Stimulated activated CD4-positive, alpha-beta T cell treated with anti-CD3 and anti-CD28 coated beads, TNF-alpha, amount 100 ng/mL, for 24 hours (primary cell): ENCODE measurements at regions not wholly inside any gene's neighbourhood (a gene's known extent, or its start where the extent isn't known, plus 50 kb on each side); places are given as distances from the start of the nearest gene placed in this dataset.
"Not testable (repeated sequence)": the region's sequence is repeated elsewhere in the genome, so short reads cannot be mapped to it uniquely, and the experiment has no call there.

ENCODE experiments used
- DNase-seq, 3 experiments: peaks; one replicate each; pipeline ENCODE4 v3.0.0-alpha.2; 2020; ENCODE audit warnings: low read depth in 3 of 3

- no peak for DNase-seq
Observed at GRCh38 chr6:134560019-134560418, 242.1 kb upstream of the SGK1 start.

DNA sequence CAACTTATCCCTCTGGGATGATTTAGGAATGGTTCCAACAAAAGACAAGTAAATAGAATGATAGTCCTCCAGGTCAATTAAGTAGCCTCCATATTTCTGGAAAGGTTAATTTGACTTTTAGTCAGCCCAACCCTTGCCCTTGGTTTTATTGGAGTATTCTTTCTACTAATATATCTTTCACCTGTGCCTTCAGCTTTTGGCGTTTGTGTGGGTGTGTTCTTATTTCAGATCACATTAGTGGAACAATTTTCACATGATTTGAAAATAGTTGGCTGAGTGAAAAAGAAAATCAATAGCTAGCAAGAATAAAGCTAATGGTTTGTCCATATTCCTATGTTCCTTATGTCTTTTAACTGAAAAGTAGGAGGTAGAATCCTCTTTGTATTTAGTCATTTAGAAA lies 239.6 kb upstream of the SGK1 start:
- no peak for DNase-seq

DNA sequence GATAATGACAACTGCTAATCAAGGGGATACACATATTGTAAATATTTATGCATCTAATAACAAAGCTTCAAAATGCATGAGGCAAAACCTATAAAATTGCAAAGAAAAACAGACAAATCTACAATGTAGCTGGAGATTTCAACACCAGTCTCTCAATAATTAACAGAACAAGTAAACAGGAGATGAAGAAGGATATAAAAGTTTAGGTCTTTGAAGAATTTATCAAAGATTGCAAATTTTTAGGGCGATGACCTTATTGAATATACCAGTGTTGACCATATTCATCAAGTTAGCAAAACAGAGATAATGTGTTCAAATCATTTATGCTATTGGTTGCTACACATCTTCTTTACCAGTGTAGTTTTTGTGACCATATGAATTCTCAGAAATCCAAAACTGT lies 237.8 kb upstream of the SGK1 start:
- no peak for DNase-seq

- DNase-seq = no peak
Observed at GRCh38 chr6:134553936-134554335, 236.0 kb upstream of the SGK1 start.

GRCh38 chr6:134551245-134551960 lies 233.5 kb upstream of the SGK1 start:
- no peak for DNase-seq

- no peak for DNase-seq
Observed at GRCh38 chr6:134550604-134551003, 232.7 kb upstream of the SGK1 start.

- no peak for DNase-seq
Observed at GRCh38 chr6:134549854-134550253, 231.9 kb upstream of the SGK1 start.

DNA sequence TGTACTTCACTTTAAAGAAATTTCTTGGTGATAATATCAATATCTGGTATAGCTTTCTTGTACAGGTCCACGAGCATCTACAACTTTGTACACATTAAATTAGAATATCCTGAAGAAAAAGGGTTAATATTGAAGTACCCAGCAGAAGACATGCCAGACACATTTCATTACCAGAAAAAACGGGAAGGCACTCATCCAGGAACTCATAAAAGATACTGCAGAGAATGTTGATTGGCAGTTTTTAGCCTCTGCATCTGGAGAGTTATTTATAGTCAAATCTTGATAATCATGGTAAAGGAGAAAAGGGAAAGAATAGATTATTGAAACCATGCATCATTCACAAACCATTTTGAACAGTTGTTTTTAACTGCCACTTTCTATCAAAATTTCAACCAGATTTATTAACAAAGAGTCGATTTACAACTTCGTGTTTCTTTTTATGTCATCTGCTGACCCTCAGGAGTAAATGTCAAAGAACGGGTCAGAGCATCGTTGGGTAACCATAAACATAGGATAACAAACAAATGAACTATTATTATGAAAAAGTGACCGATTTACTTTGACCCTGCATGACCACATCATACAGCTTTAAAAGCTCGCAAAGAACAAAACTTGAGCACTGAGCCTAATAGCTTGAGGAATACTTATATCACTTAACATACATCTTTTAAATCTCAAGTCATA lies 229.2 kb upstream of the SGK1 start:
- no peak for DNase-seq

GRCh38 chr6:134544737-134545136 lies 226.8 kb upstream of the SGK1 start:
- no peak for DNase-seq

DNA sequence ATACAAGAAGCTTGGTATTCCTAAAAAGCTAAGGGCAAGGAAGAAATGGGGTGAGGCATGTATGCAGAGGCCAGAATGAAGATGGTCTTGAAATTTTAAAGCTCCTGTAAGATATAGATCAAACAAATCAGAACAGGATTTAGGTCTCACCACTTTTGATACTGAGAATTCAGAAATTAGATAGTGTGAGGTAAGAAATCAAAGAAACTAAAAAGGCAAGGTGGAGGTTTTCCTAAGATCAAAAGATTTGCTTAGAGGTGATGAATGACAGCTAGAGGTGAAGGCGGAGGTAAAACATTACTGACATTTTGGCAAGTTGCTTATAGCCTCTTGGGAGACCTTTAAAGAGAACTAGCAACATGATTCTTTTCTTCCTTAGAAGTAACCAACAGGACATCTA lies 225.2 kb upstream of the SGK1 start:
- DNase-seq = no peak

GRCh38 chr6:134541001-134541400 lies 223.1 kb upstream of the SGK1 start:
- no peak for DNase-seq

- no peak for DNase-seq
Observed at GRCh38 chr6:134539865-134540323, 222.0 kb upstream of the SGK1 start.

GRCh38 chr6:134537765-134538164 lies 219.9 kb upstream of the SGK1 start:
- DNase-seq = not testable (repeated sequence)

GRCh38 chr6:134537146-134537555 lies 219.2 kb upstream of the SGK1 start:
- no peak for DNase-seq

DNA sequence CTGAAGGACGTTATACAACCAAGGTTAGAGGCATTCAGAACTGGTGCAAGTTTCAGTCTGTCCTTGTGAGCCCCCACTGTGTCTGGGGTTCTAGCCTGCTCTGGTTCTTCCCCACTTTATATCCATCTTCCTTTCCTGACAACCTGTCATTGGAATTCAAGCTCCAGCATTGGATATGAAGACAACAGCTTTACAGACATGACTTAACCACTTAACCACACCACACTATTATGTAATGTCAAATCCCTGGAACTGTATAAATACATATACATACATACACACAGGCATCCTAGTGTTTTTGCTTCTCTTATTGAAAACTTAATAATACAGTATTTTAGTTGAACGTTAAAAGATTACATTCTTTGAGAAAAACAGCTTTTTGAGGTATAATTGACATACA lies 217.9 kb upstream of the SGK1 start:
- no peak for DNase-seq

- DNase-seq = no peak
Observed at GRCh38 chr6:134534708-134535149, 216.8 kb upstream of the SGK1 start.

DNA sequence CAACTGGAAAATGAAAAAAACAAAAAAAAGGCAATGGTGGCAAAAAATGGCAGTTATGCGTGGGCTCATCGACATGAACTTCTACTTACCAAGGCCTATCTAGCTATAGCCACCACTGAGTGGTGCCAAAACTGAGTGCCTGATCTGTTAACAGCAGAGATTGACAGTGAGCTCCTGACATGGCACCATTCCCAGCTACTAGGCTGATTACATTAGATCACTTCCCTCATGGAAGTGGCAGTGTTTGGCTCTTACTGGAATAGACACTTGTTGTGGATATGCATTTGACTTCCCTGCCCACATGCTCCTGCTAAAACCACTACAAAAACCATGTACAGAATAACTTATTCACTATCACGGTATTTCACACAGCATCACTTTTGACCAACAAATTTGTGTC lies 216.1 kb upstream of the SGK1 start:
- DNase-seq = no peak

GRCh38 chr6:134532694-134533624 lies 215.0 kb upstream of the SGK1 start:
- no peak for DNase-seq

DNA sequence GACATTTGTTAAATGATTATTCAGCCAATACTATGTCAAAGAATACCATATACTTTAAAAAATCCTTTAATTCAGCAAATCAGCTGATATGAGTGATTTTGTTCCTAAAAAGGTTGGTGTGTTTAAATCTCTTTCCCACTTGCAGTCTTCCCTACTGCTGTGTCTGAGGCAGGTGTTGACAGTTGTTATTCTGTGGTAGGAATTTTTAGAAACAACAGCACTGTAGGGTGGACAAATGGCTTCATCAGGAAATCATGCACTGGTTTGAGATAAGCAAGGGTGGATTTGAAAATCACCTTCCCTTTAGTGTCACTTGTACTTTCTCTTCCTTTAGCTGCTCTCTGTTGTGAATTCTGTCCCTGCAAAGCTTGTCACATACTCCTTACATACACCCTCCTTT lies 213.7 kb upstream of the SGK1 start:
- no peak for DNase-seq

DNA sequence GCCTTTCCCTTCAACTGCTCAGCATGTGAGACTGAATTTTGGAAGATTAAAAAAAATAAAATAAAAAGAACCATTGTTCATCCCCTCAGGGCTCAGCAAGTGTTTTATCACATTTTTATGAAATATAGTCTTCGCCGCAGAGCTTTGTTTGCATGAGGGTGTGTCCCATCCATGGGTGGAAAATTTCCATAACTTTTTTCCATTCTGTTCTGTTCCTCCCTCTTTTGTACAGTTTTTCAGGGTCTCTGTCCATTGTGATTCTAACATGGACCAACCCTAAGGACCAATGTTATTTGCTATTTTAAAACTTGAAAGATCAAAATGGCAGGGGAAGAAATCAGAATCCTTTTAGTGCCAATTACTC lies 213.3 kb upstream of the SGK1 start:
- DNase-seq = no peak

- DNase-seq = no peak
Observed at GRCh38 chr6:134529921-134530320, 212.0 kb upstream of the SGK1 start.

GRCh38 chr6:134529305-134529704 lies 211.4 kb upstream of the SGK1 start:
- DNase-seq = no peak
